Femur (tissue), 1 donor: ENCODE measurements at regions not wholly inside any gene's neighbourhood (a gene's known extent, or its start where the extent isn't known, plus 50 kb on each side); places are given as distances from the start of the nearest gene placed in this dataset.

Source experiments
- DNase-seq: peaks from one replicate; pipeline ENCODE4 v3.0.0-alpha.2; 2017

DNA sequence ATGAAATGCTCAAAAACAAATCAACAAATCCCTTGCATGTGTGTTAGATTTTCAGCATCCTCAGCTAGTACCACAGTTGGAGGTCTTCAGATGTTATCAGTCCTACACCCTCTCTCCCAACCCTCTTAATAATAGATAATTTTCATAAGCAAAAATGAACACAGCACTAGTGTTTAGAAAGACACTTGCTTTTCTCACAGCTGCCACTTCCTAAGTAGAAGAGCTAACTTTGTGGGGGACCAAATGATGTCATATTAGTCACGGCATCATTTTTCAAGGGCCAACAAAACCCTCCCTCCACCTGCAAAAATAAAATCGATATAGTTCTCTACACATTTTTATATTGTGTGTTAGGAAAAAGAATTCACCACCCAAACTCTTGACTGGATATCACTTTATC, 163.5 kb upstream of the GYPA start:
- no peak for DNase-seq

DNA sequence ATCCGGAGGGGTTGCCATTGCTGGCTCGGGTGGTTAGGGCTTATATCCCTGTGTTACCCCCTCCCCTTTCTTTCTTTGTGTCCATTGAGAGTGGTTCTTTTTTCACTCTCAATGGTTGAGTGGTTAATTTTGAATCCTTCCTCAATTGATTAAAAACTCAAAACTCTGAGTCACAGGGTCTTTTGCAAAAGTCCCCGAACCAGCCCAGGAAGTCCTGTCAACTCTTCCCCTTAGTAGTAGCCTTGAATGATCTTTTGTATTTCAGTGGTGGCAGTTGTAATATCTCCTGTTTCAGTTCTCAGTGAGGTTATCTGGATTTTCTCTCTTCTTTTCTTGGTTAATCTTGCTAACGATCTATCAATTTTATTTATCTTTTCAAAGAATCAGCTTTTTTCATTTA, 170.0 kb upstream of the GYPA start:
- no peak for DNase-seq

DNA sequence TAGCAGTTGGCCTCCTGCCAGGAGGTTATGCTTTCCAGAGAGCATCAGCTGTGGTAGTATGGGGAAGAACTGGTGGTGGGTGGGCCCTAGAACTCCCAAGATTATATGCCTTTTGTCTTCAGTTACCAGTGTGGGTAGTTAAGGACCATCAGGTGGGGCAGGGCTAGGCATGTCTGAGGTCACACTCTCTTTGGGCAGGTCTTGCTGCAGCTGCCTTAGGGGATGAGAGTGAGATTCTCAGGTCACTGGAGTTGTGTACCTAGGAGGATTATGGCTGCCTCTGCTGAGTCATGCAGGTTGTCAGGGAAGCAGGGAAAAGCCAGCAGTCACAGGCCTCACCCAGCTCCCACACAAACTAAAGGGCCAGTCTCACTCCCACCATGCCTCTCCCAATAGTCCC, 172.9 kb upstream of the GYPA start:
- DNase-seq: no peak

DNA sequence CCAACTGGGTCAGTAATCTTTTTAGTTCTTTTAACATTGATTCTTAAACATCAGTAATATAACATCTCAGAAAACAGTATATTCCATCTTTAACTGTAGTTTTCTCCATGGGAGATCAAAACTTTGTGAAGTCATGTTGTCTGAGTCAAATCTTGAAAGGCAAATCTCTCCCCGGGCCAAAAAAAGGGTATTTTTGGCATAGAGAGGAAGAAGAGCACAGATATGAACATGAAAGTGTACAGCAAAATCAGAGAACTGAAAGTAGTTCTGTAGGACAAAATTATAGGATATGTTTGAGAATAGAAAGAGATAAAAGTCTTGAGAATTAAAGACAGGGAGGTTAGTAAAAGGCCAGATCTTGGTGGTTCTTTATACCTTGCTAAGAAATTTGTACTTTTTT, 176.4 kb upstream of the GYPA start:
- DNase-seq: no peak

DNA sequence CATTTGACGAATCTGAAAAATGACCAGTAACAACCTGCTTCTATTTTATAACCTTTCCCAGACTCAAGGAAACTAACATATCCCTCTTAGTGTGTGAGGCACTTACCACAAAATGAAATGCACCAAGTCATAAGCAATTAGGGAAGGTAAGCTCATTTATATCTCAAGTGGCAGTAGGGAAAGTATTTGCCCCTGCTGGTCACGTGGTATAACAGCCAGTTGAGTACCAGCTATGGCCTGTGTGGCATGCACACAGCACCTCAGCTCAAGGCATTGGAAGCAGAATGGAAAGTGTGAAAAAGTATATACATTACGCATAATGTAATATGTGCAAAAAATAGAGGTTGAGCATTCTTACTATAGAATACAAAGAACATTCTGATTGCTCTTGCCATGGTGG, 178.3 kb upstream of the GYPA start:
- no peak for DNase-seq

DNA sequence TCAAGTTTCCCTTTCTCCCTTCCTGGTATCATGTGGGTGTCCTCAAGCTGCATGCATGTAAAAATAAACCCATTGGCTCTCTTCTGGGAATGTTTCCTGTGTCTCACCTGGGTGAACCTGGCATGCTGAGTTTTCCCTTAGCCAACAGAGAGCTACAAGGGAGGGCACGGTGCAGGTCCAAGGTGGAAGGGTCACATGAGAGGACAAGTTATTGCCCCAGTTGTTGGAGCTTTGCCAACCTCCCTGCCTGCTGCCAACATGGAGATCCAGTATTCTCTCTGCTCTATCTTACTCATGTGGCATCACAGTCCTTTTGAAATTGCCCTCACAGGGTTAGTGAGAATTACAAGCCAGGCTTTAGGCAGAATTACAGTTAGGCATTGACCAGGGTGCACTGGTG, 196.1 kb upstream of the GYPA start:
- no peak for DNase-seq

DNA sequence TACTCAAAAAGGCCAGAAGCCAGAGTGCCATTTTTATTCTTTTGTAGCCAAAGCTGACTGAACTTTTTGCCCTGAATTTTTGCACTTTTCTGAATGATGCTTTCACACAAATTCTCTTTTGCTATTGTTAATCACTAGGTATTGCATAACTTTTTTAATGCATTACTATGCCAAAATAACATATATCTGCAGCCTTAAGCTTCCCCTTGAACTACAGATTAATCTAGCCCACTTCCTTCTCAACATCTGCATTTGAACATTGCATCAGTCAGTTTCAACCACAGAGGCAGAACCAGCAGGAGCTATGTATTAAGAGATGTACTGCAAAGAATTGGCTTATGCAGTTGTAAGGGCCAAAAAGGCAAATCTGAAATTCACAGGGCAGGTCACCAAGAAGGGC, 197.6 kb upstream of the GYPA start:
- DNase-seq: no peak

DNA sequence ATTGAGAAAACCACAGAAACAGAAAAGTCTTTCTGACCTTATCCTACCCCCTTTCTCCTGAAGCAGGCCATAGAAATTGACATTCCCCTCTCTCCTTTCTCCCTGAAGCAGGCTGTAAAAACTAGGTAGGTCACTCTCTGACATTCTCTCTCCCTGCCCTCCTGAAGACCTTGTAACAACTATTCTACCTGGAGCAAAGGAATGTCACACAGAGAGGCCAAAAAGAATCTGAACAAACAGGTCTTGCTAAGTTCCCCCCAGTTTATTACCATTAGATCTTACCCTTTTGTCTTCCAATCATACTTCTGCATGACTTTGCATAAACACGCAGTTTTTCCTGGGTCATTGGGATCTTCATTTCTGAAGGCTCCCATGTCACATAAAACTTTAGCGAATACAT, 198.3 kb upstream of the GYPA start:
- no peak for DNase-seq

DNA sequence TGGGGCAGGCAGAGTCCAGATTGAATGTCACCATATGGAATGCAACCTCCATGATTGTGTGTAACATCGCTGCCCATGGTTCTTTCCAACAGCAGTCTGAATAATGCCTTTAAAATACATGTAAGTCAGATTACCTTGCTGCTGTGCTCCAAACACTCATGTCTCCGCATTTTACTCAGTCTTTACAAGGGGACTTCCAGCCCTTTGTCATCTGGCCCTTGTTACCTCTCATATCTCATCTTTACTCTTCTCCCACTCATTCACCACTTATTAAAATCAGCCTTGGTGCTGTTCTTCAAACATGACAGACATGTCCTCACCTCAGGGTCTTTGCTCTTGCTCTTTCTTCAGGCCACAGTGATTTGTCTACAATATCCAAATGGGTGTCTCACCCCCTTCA, 200.4 kb upstream of the GYPA start:
- no peak for DNase-seq

DNA sequence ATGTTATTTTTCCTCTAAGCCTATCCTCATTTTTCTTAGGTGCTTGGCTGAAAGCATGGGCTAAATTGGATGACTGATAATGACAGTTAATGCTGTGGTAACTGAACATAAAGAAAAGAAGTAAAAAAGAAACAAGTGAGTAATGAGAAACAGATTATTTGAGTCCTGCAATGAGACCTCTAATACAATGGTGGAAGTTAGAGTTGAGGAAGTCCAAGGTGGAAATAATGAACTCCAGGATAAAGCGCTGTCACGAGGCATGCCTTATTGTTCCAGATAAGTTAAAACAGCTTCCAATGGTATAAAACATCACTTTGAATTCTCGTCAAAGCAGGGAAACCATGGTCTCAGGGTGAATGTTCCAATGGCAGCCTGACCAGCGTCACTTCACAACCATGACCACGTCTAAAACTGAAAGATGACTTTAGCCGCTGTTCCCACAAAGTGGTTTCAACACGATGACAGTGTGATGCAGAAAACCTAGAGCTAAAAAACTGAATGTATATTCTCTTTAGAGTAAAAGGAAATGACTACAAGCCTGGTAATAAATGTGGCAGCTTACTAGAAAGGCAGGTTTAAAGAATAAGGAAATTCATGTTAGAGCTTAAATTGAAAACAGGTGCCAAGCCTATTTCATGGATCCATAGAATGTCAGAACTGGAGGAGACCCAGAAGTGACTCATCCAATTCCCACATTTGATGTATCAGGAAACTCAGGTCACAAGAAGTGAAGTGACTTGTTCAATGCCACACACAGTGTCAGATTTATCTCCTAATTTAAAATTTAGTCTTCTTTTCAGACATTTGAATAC, 202.6 kb upstream of the GYPA start:
- no peak for DNase-seq

DNA sequence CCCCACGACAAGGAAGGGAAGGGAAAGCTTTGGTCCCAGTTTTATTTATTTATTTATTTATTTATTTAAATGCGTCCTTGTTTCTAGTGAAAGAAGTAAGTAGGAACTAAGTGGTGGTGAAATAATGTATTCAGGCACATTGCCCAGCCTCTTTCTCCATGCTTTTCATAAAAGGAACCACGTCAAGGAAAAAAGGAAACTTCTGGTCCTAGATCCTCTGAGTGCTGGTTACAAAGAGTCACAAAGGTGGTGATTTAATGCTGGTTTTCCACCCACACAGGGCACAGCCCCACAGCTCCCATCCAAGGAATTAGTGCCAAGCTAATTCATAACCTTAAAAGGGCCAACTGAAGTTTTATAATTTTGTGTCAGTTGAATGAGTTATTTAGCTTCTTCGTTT, 206.6 kb upstream of the GYPA start:
- no peak for DNase-seq

DNA sequence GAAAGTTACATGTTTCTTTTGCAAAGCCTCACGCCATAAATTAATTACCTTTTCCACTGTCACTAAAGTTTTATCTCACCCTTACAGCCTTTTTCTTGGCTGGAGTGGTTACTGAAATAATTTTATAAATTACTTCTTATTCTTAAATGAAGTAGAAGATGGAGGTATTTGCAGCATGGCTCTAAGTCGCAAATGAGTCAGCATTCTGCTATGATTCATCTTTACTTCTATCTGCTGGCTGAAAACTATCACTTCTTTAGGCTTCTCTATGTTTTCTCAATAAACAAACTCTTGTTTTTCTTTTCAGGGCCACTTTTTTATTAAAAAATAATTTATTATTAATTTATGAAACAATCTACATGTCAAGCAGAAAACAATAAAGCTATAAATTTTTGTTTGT, 210.2 kb upstream of the GYPA start:
- DNase-seq: no peak

DNA sequence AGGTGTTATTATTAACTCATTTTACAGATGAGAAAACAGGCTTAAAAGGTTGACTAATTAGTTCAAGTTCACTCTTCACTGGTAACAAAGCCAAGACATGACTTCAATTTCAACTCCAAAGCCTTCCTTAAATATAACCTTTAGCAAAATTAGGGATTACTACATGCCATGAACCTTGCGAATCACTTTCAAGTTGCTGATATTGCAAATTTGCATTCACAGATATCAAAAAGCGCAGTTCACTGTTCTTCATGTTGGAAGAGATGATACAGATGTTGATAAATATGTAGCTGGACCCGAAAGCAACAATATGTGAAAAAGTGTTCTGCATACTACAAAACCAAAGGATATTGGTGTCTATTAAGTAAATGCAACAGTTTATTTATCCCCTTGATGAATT, 210.8 kb upstream of the GYPA start:
- no peak for DNase-seq

DNA sequence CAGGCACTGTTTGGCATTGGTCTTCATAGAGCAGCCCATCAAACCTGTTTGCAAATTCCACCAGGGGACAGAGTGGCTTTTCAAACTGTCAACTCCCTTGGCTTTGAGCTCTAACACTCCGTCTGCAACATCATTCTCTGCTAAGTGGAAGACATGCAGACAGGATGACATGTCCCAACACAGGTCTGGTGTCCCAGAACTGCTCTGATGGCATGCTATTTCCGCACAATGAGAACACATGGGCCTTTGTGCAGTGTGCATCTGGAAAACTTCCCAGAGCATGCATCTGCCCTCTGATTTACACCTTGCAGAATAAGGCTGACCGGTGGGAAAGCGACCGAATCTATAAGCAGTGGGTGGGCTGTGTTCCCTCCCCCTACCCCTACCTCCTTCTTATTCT, 212.8 kb upstream of the GYPA start:
- DNase-seq: no peak

DNA sequence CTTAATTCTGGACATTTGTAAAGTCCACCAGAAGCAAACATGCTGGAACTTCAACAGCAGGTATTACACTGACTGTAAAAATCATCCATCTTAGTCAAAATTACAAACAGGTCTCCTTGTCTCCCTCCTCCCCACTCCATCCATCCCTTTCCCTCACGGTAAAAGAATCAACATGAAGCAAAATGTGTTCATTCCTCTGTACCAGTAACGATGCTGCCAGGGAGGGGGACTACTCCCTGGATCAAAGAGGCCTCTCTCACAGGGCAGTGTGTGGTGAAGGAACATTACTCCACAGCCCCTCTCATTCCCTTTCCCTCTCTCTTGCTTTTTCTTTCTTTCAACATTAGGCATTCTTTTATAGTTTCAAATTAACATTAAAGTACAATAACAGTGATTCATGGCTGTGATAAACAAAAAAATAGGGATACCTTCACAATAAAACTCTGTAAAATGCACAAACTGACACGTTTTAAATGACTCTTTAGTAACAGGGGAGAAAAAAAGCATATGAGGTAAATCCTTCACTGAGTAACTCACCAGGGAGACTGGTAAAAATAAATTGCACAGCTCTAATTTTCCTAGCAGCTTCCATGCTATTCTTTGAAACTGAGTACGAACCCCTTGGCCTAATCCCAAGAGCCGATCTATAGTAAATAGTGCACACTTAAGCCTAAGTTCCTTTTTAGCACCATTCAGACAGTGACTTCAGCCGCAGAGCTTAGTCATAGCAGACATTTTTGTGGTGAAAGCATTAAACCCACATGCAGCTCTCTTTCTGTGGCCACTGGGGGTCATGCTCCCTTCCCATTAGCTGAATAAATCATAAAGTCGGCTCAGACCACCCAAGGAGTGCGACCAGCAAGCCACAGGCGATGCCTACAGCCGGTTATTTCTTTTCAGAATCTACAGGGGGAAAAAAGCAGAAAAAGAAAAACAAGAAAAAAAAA, 215.6 kb upstream of the GYPA start:
- DNase-seq: peak; percentile 81

DNA sequence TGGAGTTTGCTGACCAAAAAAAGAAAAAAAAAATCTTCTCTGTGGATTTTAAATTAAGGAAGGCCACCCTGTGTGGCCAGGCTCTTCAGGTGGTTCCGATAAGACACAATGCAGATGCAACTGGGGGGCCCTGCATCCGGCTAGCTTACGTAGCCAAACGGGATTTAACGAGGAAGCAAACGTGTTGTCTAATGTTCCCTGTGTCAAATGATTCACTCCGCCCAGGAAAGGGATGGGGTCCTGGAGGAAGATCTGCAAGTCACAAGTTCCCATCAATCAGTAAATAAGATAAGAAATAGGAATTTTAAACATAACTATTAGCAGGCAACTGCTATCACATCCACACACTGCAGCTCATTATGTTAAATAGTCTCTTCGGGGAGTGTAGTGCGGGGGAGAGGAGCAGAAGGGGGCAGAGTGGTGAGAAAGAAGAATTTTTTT, 216.4 kb upstream of the GYPA start:
- peak; percentile 37 for DNase-seq

DNA sequence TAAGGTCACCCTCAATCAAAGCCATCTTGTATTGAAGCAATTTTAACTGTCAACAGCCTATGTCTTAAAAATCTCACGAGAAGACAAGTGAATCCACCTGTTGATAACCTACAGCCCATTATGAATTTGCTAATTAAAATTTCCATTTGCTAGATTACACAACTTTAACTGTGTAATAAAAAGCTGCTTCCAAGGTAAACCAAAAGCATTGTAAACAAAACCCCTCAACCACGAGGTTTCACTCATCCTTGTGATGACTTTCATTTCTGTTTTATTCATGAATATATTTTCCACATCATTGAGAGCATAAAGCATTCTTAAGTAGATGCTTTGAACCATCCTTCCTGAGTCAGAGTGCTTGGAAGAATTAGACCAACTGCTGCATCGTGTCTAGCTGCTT, 217.5 kb upstream of the GYPA start:
- no peak for DNase-seq

DNA sequence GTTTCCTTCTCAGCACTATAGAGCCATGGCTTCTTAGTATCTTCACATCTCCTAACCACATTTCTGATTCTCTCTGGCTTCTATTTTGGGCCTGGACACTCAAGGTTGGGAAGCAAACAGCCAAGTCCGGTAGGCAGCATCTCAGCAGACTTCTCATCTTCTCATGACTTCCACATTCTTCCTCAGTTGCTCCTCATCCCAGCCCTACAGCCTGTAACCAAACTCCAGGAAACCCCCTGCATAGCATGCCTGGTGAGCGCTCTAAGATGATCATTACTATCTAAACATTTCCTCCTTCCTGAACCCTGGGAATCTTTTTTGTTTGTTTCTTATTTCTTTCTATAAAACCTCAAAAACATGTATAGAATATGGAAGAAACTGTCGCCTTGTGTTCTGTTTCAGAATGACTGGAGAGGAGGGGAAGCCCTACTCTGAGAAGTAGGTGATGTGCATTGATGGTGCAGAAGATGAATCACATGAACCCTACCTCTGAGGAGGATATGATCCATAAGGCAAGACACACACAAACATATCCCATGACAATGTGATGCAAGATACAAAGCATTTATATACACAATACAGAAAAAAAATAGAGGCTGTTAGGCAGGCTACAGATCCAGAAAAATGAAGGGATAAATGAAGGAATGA, 219.8 kb upstream of the GYPA start:
- no peak for DNase-seq

DNA sequence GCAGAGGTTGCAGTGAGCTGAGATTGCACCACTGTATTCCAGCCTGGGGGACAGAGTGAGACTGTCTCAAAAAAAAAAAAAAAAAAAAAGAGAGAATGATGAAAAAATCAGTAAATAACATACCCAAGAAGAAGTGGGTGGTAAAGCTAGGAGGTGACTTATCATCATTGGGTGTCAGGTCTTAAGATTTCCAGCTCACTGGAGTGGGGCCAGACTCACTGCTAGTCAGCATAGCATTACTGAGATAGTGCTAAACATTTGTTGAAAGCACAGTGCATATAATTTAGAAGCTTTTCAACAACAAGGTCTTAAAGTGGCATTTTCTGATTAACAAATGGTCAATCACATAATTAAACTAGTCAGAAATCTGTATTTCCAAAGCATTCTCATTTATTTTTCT, 221.8 kb upstream of the GYPA start:
- DNase-seq: no peak

DNA sequence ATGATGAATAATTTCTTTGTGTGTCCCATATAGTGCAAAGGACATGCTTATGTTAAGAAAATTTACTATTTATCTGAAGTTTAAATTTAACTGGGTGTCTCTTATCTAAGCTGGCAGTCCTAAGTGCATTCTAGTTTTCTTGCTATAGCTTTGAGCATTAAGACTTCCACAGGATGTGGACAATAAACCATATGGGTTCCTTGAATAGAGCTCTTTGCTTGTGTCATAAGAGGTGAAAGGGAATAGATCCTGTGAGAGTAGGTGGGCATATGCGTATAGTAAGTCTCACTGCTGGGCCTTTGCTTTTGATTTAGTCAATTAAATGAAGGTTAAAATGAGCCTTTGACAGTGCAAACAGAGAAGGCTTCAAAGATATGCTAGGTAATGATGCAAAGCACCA, 223.4 kb upstream of the GYPA start:
- DNase-seq: no peak

DNA sequence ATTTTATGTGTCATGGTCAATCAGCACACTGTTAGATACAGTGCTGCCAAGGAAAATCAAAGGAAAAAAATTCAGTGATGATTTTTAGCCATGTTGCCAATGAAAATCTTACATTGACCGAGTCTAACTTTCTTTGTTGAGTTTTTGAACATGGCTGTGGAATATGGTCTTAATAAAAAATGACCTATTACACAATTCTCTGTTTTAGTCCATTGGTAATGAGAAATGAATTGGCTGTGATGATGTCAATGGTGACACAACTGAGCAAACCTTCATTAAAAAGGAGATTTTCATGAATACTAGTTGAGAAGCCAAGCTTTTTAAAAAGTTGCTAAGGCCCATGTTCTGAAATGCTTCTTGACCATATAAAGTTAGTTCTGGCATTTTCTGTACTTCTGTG, 225.9 kb upstream of the GYPA start:
- no peak for DNase-seq

DNA sequence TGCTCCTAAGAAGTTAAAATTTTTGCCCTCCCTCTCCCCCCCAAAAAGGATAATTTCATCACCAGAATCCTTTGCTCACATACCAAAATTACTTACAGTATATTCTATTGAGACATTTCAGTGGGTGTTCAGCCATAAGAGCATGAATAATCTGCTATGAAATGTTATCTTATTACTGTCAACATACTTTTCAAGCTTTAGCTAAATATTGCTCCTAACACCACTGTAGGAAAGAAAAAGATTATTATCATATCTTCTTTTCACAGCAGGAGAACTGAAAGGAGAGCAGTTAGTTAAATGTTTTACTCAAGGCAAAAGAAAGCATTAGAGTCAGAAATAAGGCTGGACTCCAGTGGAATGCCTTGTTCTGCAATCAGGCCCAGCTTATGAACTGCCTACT, 231.0 kb upstream of the GYPA start:
- no peak for DNase-seq

DNA sequence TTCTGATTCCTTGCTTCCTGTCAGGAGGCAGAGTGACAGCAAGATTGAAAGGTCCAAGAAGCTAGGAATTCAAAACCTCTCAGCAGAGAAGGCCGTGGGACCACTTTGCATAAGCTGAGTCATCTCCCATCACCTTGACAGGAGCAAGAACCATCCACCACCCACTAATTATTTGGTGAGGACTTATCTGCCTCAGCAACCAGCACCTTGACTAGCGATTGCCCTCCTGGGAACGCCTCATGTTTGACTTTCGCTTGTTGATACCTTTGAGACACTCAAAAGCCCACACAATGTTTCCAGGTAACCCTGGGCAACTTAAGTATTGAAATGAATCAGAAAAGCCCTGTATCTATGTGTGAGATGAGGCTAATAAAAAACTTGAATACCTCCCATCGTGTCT, 233.5 kb upstream of the GYPA start:
- DNase-seq: no peak

DNA sequence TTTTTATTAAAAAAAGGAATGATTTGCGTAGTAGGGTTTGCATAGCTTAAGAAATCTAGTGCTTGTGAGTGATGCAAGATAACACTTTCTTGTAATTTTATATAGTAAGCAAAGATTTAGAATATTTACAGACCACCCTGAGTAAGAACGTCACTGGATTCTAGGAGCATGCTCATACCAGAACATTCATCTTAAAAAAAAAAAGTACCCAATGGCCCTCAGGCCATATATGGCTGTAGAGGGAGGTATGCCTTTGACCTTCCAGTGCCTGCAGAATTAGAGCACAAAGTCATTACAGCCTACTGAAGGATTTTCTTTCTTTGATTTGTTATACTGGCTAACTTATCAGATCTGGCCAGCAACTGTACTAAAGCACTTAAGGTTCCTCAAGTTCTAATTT, 236.3 kb upstream of the GYPA start:
- DNase-seq: no peak
